ENCODE measurements at regions not wholly inside any gene's neighbourhood (a gene's known extent, or its start where the extent isn't known, plus 50 kb on each side); places are given as distances from the start of the nearest gene placed in this dataset.
A peak's percentile ranks its signal among the peaks of the same experiment; 100 is the strongest.

DNA sequence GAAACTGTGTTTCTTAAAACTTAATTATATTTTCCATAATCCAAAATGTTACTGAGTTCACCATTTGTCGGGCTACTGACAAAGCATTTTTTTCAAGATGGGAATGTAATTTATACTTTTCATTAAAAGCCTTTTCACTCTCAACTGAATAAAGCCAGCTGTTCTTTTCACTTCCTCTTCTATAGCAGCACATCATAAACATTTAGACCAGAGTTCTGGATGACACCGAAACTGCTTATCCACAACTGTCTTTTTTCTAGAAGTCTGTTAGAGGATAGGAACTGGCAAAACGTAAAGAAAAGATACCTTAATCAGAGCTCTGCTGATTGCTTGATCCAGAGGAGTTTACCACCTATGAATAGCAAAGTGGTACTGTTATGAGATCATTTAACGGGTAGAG, 594.7 kb downstream of the ADGRL2 start:
- BruUV-seq (replicated peaks), result no TSS peak
- no peaks in the 10 kb centered on the region for H3K27me3 ChIP-seq (replicated peaks in 1 of 2; ENCODE audit: control insufficient read depth in 2 of 2, insufficient read depth in 2 of 2, low read length in 1 of 2)
- no peak overlapping the region for H2AFZ ChIP-seq (ENCODE audit: control insufficient read depth, low read depth, low read length)
- H3K9me3 ChIP-seq (replicated peaks; ENCODE audit: control insufficient read depth, insufficient read depth, low read length), result no peaks in the 10 kb centered on the region
- no peak overlapping the region for H3K4me3 ChIP-seq
- no peak for FAIRE-seq
- intact Hi-C loops (cut with micrococcal nuclease; ENCODE audit: unreplicated experiment), result no loop called here
- in situ Hi-C loops (cut with MboI), result no loop called here
- ChIA-PET POLR2A (no interaction called here), RAD21 (ENCODE audit: unreplicated experiment) (interaction anchor here (2.0 kb wide), 1 partner anchor 243 kb away, joined by 7 read pairs; no protein-coding TSS in a partner anchor), CTCF (interaction anchor here (1.0 to 2.1 kb wide), 2 partner anchors 9 to 14 kb away, joined by 4 to 13 read pairs; no protein-coding TSS in a partner anchor), SMC1A (ENCODE audit: uncharacterized antibody, unreplicated experiment) (interaction anchor here (0.6 to 2.7 kb wide), 4 partner anchors 9 to 1361 kb away, joined by 3 to 10 read pairs (median 4); no protein-coding TSS in a partner anchor)
- no peak overlapping the region for H3K4me2 ChIP-seq (ENCODE audit: control insufficient read depth, insufficient read depth)
- H3K79me2 ChIP-seq (ENCODE audit: control insufficient read depth, insufficient read depth, low read length), result no peaks in the 10 kb centered on the region
- DNase-seq (ENCODE audit: low read depth, low spot score), result no peak
- no peaks in the 10 kb centered on the region for H3K36me3 ChIP-seq (ENCODE audit: control insufficient read depth in 2 of 2, insufficient read depth in 2 of 2, low read length in 1 of 2)
- H4K20me1 ChIP-seq (ENCODE audit: control insufficient read depth, insufficient read depth), result no peaks in the 10 kb centered on the region
- 1% methylated on average over 4 of the region's 4 CpGs for WGBS (ENCODE audit: insufficient coverage, insufficient replicate concordance, low lambda C conversion rate, missing lambda C conversion rate)
- TF ChIP-seq DPF2 (IDR thresholded peaks at IDR 0.05) (peak; percentile 51), NFIC (IDR thresholded peaks at IDR 0.05; ENCODE audit: low read depth, low read length) (no peak), SPI1 (IDR thresholded peaks at IDR 0.05; ENCODE audit: borderline replicate concordance, insufficient read depth, low read depth, low read length) (peak; percentile 80), IKZF1 (conservative IDR thresholded peaks at IDR 0.05) (peak; percentile 56), IKZF2 (IDR thresholded peaks at IDR 0.05) (peak; percentile 31 to 40; a peak in 2 of 4 replicates)
- no peak overlapping the region for H3K27ac ChIP-seq (ENCODE audit: control insufficient read depth, insufficient read depth)
- peak; percentile 67 for ATAC-seq
- H3K4me1 ChIP-seq (ENCODE audit: control insufficient read depth, insufficient read depth, low read length), result no peaks in the 10 kb centered on the region
- no peak overlapping the region for H3K9ac ChIP-seq (ENCODE audit: control insufficient read depth, insufficient read depth, low read length)

DNA sequence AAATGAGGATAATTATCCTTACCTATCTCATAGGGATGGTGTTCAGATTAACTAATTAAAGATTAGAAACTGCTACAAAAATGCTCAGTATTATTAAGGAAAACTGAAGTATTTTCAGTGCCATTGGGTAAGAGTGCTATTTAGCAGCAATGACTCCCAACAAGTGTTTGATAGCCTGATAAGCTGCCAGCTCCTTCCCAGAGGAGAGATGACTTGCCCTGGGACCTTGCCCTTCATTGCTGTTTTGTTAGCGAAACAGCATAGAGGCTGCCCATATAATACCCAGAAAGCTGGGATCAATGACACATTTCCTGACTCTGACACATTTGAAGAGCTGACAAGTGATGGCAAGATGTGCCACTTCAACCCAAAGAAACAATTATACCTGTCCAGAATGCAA, 592.2 kb downstream of the ADGRL2 start:
- Histone ChIP-seq H3K4me2 (ENCODE audit: control insufficient read depth, insufficient read depth) (no peak overlapping the region), H3K79me2 (ENCODE audit: control insufficient read depth, insufficient read depth, low read length) (no peaks in the 10 kb centered on the region), H2AFZ (ENCODE audit: control insufficient read depth, low read depth, low read length) (no peak overlapping the region), H3K4me3 (no peak overlapping the region), H3K4me1 (ENCODE audit: control insufficient read depth, insufficient read depth, low read length) (no peaks in the 10 kb centered on the region), H3K27me3 (replicated peaks in 1 of 2; ENCODE audit: control insufficient read depth in 2 of 2, insufficient read depth in 2 of 2, low read length in 1 of 2) (no peaks in the 10 kb centered on the region), H3K36me3 (ENCODE audit: control insufficient read depth in 2 of 2, insufficient read depth in 2 of 2, low read length in 1 of 2) (no peaks in the 10 kb centered on the region), H3K9me3 (replicated peaks; ENCODE audit: control insufficient read depth, insufficient read depth, low read length) (no peaks in the 10 kb centered on the region), H4K20me1 (ENCODE audit: control insufficient read depth, insufficient read depth) (no peaks in the 10 kb centered on the region), H3K27ac (ENCODE audit: control insufficient read depth, insufficient read depth) (no peak overlapping the region), H3K9ac (ENCODE audit: control insufficient read depth, insufficient read depth, low read length) (no peak overlapping the region)
- CTCF ChIA-PET, result no interaction called here
- BruUV-seq (replicated peaks), result no TSS peak
- SMC1A ChIA-PET (ENCODE audit: uncharacterized antibody, unreplicated experiment), result interaction anchor here (1.2 to 1.5 kb wide), 3 partner anchors 9 to 165 kb away, joined by 3 to 4 read pairs (median 4); no protein-coding TSS in a partner anchor
- RAD21 ChIA-PET (ENCODE audit: unreplicated experiment), result no interaction called here
- in situ Hi-C loops (cut with MboI), result no loop called here
- no peak for FAIRE-seq
- intact Hi-C loops (cut with micrococcal nuclease; ENCODE audit: unreplicated experiment), result no loop called here
- 44% methylated on average over 1 of the region's 1 CpG for WGBS (ENCODE audit: insufficient coverage, insufficient replicate concordance, low lambda C conversion rate, missing lambda C conversion rate)
- POLR2A ChIA-PET, result no interaction called here
- ATAC-seq, result no peak
- DNase-seq (ENCODE audit: low read depth, low spot score), result no peak
- TF ChIP-seq YY1 (IDR thresholded peaks at IDR 0.05; ENCODE audit: low read depth, low read length), result no peak
- TF ChIP-seq KAT2A (conservative IDR thresholded peaks at IDR 0.05; ENCODE audit: control insufficient read depth, low read depth, low read length), result no peak
- TF ChIP-seq, protein P1, sequence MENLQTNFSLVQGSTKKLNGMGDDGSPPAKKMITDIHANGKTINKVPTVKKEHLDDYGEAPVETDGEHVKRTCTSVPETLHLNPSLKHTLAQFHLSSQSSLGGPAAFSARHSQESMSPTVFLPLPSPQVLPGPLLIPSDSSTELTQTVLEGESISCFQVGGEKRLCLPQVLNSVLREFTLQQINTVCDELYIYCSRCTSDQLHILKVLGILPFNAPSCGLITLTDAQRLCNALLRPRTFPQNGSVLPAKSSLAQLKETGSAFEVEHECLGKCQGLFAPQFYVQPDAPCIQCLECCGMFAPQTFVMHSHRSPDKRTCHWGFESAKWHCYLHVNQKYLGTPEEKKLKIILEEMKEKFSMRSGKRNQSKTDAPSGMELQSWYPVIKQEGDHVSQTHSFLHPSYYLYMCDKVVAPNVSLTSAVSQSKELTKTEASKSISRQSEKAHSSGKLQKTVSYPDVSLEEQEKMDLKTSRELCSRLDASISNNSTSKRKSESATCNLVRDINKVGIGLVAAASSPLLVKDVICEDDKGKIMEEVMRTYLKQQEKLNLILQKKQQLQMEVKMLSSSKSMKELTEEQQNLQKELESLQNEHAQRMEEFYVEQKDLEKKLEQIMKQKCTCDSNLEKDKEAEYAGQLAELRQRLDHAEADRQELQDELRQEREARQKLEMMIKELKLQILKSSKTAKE (IDR thresholded peaks at IDR 0.05; ENCODE audit: low read depth, poor library complexity, severe bottlenecking), result no peak
- TF ChIP-seq, protein P2, sequence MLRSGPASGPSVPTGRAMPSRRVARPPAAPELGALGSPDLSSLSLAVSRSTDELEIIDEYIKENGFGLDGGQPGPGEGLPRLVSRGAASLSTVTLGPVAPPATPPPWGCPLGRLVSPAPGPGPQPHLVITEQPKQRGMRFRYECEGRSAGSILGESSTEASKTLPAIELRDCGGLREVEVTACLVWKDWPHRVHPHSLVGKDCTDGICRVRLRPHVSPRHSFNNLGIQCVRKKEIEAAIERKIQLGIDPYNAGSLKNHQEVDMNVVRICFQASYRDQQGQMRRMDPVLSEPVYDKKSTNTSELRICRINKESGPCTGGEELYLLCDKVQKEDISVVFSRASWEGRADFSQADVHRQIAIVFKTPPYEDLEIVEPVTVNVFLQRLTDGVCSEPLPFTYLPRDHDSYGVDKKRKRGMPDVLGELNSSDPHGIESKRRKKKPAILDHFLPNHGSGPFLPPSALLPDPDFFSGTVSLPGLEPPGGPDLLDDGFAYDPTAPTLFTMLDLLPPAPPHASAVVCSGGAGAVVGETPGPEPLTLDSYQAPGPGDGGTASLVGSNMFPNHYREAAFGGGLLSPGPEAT (IDR thresholded peaks at IDR 0.05; ENCODE audit: low read depth), result no peak
- no peak for TF ChIP-seq NFYA (IDR thresholded peaks at IDR 0.05; ENCODE audit: borderline replicate concordance, low read depth, low read length)
- no peak for TF ChIP-seq CEBPB (IDR thresholded peaks at IDR 0.05; ENCODE audit: borderline replicate concordance in 1 of 2, low read depth in 2 of 2, low read length in 2 of 2)
- TF ChIP-seq PAX8 (IDR thresholded peaks at IDR 0.05), result no peak
- TF ChIP-seq JUND (IDR thresholded peaks at IDR 0.05; ENCODE audit: low read depth, low read length), result no peak
- no peak for TF ChIP-seq POLR2AphosphoS5 (IDR thresholded peaks at IDR 0.05; ENCODE audit: low read length)
- no peak for TF ChIP-seq TAF1 (IDR thresholded peaks at IDR 0.05; ENCODE audit: borderline replicate concordance, low read depth, low read length)
- TF ChIP-seq BCL11A (IDR thresholded peaks at IDR 0.05; ENCODE audit: low read depth, low read length), result no peak
